ENCODE measurements at regions not wholly inside any gene's neighbourhood (a gene's known extent, or its start where the extent isn't known, plus 50 kb on each side); places are given as distances from the start of the nearest gene placed in this dataset.

DNA sequence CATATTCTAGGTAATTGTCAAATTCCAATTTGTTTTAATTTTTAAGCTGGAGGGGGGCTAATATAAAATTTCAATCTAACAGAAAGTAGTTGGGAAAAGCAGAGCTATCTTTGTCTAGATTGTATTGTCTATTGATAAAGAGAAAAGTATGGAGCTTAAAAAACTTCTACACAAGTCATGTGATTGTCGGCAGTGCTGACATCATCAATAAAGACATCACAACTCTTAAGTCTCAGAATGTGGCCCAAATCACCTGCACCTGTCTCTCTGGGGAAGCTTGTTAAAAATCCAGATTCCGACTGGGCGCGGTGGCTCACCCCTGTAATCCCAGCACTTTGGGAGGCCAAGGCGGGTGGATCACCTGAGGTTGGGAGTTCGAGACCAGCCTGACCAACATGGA, 333.8 kb downstream of the RASEF start:
- TF ChIP-seq TAF1 (IDR thresholded peaks at IDR 0.05; ENCODE audit: low read depth) (no peak), YY1 (IDR thresholded peaks at IDR 0.05; ENCODE audit: low read depth) (no peak), MAX (IDR thresholded peaks at IDR 0.05) (no peak)

Data from Ishikawa (cell line).